ENCODE measurements at regions not wholly inside any gene's neighbourhood (a gene's known extent, or its start where the extent isn't known, plus 50 kb on each side); places are given as distances from the start of the nearest gene placed in this dataset.

DNA sequence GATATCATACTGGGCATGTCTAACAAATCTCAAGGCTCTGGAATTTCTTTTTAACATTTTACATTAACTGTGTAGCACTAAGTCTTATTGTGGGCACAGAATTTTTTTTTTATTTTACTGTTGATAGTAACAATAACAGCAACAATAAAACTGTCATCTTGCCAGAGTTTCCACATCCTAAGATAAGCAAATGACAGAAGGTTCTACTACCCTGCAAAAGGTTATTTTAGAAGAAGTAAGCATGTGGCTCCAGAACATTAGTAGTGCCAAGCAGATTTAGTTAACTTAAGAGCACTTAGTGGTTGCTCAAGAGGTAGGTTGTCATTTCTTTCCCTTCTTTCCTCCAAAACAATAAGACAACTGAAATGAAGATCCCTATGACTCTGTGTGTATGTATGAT, 743.0 kb upstream of the CBLB start:
- H3K4me3 ChIP-seq = no peak overlapping the region
- TF ChIP-seq, protein P1, sequence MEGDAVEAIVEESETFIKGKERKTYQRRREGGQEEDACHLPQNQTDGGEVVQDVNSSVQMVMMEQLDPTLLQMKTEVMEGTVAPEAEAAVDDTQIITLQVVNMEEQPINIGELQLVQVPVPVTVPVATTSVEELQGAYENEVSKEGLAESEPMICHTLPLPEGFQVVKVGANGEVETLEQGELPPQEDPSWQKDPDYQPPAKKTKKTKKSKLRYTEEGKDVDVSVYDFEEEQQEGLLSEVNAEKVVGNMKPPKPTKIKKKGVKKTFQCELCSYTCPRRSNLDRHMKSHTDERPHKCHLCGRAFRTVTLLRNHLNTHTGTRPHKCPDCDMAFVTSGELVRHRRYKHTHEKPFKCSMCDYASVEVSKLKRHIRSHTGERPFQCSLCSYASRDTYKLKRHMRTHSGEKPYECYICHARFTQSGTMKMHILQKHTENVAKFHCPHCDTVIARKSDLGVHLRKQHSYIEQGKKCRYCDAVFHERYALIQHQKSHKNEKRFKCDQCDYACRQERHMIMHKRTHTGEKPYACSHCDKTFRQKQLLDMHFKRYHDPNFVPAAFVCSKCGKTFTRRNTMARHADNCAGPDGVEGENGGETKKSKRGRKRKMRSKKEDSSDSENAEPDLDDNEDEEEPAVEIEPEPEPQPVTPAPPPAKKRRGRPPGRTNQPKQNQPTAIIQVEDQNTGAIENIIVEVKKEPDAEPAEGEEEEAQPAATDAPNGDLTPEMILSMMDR (IDR thresholded peaks at IDR 0.05) = no peak
- H3K4me1 ChIP-seq = no peaks in the 10 kb centered on the region
- no peak for FAIRE-seq
- DNase-seq = no peak
- H3K9me3 ChIP-seq = no peaks in the 10 kb centered on the region
- no peaks in the 10 kb centered on the region for H3K27me3 ChIP-seq
- H3K36me3 ChIP-seq = no peaks in the 10 kb centered on the region
- intact Hi-C loops (cut with DNase I) = no loop called here
- H3K27ac ChIP-seq = no peak overlapping the region
- ATAC-seq = no peak

DNA sequence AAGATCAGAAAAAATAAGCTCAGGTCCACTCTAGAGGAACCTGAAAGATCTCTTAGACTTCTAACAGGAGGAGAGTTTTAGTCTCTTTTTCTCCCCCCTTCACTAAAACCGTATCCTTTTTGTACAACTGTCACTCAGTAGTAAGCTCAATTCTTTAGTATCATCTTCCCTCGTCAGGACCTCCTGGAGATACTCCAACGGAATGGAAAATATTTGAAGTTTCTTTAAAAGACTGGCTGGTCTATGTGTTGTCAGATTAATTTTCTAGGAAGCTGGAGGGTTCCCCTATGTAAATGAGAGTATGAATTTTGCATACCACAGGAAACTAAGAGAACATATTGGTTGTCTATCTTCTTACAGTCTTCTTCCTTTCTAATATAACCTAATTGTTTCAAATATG, 747.7 kb upstream of the CBLB start:
- H3K27ac ChIP-seq = no peak overlapping the region
- WGBS, 2 donors = 53 to 62% methylated on average over 3 of the region's 3 CpGs
- no peak for ATAC-seq
- no peak for FAIRE-seq
- no peak overlapping the region for H3K4me3 ChIP-seq
- no peaks in the 10 kb centered on the region for H3K4me1 ChIP-seq
- intact Hi-C loops (cut with DNase I) = no loop called here
- no peaks in the 10 kb centered on the region for H3K36me3 ChIP-seq
- DNase-seq = no peak
- H3K27me3 ChIP-seq = no peaks in the 10 kb centered on the region
- no peaks in the 10 kb centered on the region for H3K9me3 ChIP-seq
- TF ChIP-seq, protein P1 (IDR thresholded peaks at IDR 0.05) = no peak

DNA sequence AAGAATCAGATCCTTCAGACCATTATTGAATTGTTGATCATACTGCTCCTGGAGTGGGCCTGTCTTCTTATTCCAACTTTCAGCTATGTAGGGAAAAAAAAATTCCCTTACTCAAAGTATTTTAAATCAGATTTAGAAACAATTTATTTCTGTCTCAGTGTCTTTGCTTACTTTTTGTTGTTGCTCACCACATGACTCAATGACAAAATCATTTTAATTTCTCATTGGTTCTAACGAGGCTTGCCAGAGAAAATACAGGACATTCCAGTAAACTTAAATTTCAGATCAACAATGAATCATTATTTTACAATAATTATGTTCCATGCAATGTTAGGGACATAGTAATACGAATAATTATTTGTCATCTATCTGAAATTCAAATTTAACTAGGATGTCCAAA, 748.5 kb upstream of the CBLB start:
- WGBS, 2 donors = 56 to 75% methylated on average over 2 of the region's 2 CpGs
- H3K27ac ChIP-seq = no peak overlapping the region
- no peak for FAIRE-seq
- ATAC-seq = no peak
- H3K4me3 ChIP-seq = no peak overlapping the region
- no peaks in the 10 kb centered on the region for H3K4me1 ChIP-seq
- H3K9me3 ChIP-seq = no peaks in the 10 kb centered on the region
- no peaks in the 10 kb centered on the region for H3K36me3 ChIP-seq
- DNase-seq = no peak
- TF ChIP-seq, protein P1 (IDR thresholded peaks at IDR 0.05) = no peak
- intact Hi-C loops (cut with DNase I) = no loop called here
- H3K27me3 ChIP-seq = no peaks in the 10 kb centered on the region

DNA sequence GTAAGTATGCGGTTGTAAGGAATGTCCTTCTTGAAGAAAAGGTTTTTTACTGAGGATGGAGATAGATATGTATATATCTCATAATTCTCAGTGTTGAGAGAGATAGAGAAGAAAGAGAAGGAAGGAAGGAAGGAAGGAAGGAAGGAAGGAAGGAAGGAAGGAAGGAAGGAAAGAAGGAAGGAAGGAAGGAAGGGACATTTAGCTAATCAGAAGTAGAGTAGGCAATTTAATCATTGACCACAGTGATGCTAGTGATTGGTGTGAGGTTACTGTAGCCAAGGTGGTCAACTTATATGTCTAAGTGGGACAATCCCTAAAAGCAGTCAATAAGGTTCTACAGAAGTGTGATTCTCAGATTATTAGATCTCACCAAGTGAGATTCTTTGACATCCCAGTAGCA, 751.8 kb upstream of the CBLB start:
- intact Hi-C loops (cut with DNase I) = no loop called here
- WGBS, 2 donors = 85 to 95% methylated on average over 1 of the region's 1 CpG

DNA sequence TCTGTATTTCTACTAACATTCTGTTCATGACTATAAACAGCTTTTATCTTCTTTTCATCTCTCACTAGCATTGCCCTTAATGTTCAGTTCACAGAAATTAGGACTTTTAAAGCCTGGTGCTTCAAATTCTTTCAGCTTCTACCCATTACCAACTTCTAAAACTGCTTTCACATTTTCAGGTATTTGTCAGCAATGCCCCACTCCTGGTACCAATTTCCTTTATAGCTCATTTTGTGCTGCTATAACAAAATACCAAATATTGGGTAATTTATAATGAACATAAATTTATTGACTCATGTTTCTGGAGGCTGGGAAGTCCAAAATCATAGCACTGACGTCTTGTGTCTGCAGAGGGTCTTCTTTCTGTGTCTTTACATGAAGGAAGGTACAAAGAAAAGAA, 753.1 kb upstream of the CCDC54 start:
- intact Hi-C loops (cut with DNase I) = no loop called here
- DNase-seq (no peak), FAIRE-seq (no peak), ATAC-seq (no peak)
- 44 to 63% methylated on average over 1 of the region's 1 CpG for WGBS, 2 donors
- TF ChIP-seq, protein P1 (IDR thresholded peaks at IDR 0.05) = no peak
- H3K36me3 ChIP-seq = no peaks in the 10 kb centered on the region
- no peaks in the 10 kb centered on the region for H3K4me1 ChIP-seq
- no peak overlapping the region for H3K4me3 ChIP-seq
- no peak overlapping the region for H3K27ac ChIP-seq
- no peaks in the 10 kb centered on the region for H3K27me3 ChIP-seq
- no peaks in the 10 kb centered on the region for H3K9me3 ChIP-seq

More for the DNA sequence above, 751.8 kb upstream of the CBLB start:
- H3K9me3 ChIP-seq = no peaks in the 10 kb centered on the region
- H3K4me1 ChIP-seq = no peaks in the 10 kb centered on the region
- H3K27me3 ChIP-seq = no peaks in the 10 kb centered on the region
- no peak for FAIRE-seq
- no peak overlapping the region for H3K4me3 ChIP-seq
- DNase-seq = no peak
- TF ChIP-seq, protein P1 (IDR thresholded peaks at IDR 0.05) = no peak
- ATAC-seq = no peak
- no peaks in the 10 kb centered on the region for H3K36me3 ChIP-seq
- H3K27ac ChIP-seq = no peak overlapping the region

All from pancreas (tissue), 10 donors.